Spleen (tissue), 7 donors: ENCODE measurements at regions not wholly inside any gene's neighbourhood (a gene's known extent, or its start where the extent isn't known, plus 50 kb on each side); places are given as distances from the start of the nearest gene placed in this dataset.

Source experiments
- CTCF ChIP-seq, 11 experiments: fragments of 200-600 bp in 7 of 11; fragments of 450-650 bp in 4 of 11; sonication (generic) in 4 of 11; IDR thresholded peaks in 8 of 11; conservative IDR thresholded peaks in 3 of 11; 1 replicate in 7 of 11; 2 replicates in 4 of 11; pipeline versions ENCODE4 v1.4.0 to v1.8.0; 2016 to 2021; ENCODE audit warnings: antibody characterized with exemption in 11 of 11, inconsistent platforms in 4 of 11, mild to moderate bottlenecking in 1 of 11
- POLR2A ChIP-seq, 3 donors: fragments of 450-650 bp; IDR thresholded peaks; one replicate each; pipeline ENCODE4 v1.5.1; 2017; ENCODE audit warnings: antibody characterized with exemption in 3 of 3, mild to moderate bottlenecking in 1 of 3
- POLR2AphosphoS5 ChIP-seq, 3 donors: sonication (generic); formaldehyde crosslinking; IDR thresholded peaks; one replicate each; pipeline ENCODE4 v1.5.1; 2017; ENCODE audit warnings: antibody characterized with exemption in 3 of 3
- donor health status: DM: no; HTN: no; CAD: no; lungs with moderate emphysema.
- donor health status: DM: no; HTN: no; CAD: no.
- donor health status: DM: no; HTN: no; CAD: no.

DNA sequence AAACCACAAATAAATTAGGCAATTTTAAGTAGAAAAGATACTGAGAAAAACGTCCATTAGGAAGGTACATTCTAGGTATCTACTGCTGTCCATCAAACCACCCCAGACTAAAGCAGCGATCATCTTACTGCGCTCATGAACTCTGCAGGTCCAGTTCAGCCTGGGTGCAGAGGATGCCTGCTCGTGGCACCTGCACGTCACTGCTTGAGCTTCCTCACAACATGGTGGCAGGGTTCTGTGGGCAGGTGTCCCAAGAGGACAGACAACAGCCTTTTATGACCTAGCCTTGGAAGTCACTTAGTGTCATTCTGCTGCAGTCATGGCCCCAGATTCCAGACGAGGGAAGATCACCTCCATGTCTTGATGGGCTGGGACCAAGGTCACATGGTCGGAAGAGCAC, 93.4 kb downstream of the MICALL2 start:
- TF ChIP-seq CTCF (IDR thresholded peaks at IDR 0.05 in 8 of 11, conservative IDR thresholded peaks at IDR 0.05 in 3 of 11) (no peak), POLR2A (IDR thresholded peaks at IDR 0.05) (no peak), POLR2AphosphoS5 (IDR thresholded peaks at IDR 0.05) (no peak)
